Omental fat pad (tissue), 3 donors: ENCODE measurements at regions not wholly inside any gene's neighbourhood (a gene's known extent, or its start where the extent isn't known, plus 50 kb on each side); places are given as distances from the start of the nearest gene placed in this dataset.
"Not testable (repeated sequence)": the region's sequence is repeated elsewhere in the genome, so short reads cannot be mapped to it uniquely, and the experiment has no call there.

Source experiments
- ATAC-seq: fragments of 150-250 bp; one replicate; pipeline ENCODE4 v1.9.1; 2016; ENCODE audit warnings: mild to moderate bottlenecking, moderate library complexity; ENCODE audit not compliant: low FRiP score
- DNase-seq: peaks from one replicate; pipeline ENCODE4 v3.0.0-alpha.2; 2019; ENCODE audit warnings: low spot score
- CTCF ChIP-seq, 3 donors: fragments of 450-650 bp; IDR thresholded peaks; one replicate each; pipeline ENCODE4 v1.5.1; 2016 to 2017; ENCODE audit warnings: antibody characterized with exemption in 3 of 3, mild to moderate bottlenecking in 3 of 3, moderate library complexity in 2 of 3

GRCh38 chr10:61257956-61258496, 195.2 kb downstream of the TMEM26 start:
- TF ChIP-seq CTCF (IDR thresholded peaks at IDR 0.05), result no peak
- ATAC-seq, result no peak

GRCh38 chr10:61257136-61257535, 196.0 kb downstream of the TMEM26 start:
- no peak for TF ChIP-seq CTCF (IDR thresholded peaks at IDR 0.05)
- no peak for DNase-seq
- ATAC-seq, result no peak

More at GRCh38 chr10:61257956-61258496, 195.2 kb downstream of the TMEM26 start:
- DNase-seq, result no peak

- not testable (repeated sequence) for ATAC-seq, DNase-seq
Measured at GRCh38 chr10:61252326-61252725, 200.9 kb downstream of the TMEM26 start.

GRCh38 chr10:61251089-61251488, 202.1 kb downstream of the TMEM26 start:
- no peak for DNase-seq
- no peak for TF ChIP-seq CTCF (IDR thresholded peaks at IDR 0.05)
- no peak for ATAC-seq

GRCh38 chr10:61250131-61250530, 203.1 kb downstream of the TMEM26 start:
- ATAC-seq, result no peak
- DNase-seq, result no peak

GRCh38 chr10:61248013-61248412, 205.2 kb downstream of the TMEM26 start:
- no peak for DNase-seq
- TF ChIP-seq CTCF (IDR thresholded peaks at IDR 0.05), result no peak
- ATAC-seq, result no peak

More at GRCh38 chr10:61250131-61250530, 203.1 kb downstream of the TMEM26 start:
- no peak for TF ChIP-seq CTCF (IDR thresholded peaks at IDR 0.05)

GRCh38 chr10:61244261-61244775, 208.9 kb downstream of the TMEM26 start:
- no peak for TF ChIP-seq CTCF (IDR thresholded peaks at IDR 0.05)
- ATAC-seq (no peak), DNase-seq (no peak)
